HT-29 (cell line): ENCODE measurements at regions not wholly inside any gene's neighbourhood (a gene's known extent, or its start where the extent isn't known, plus 50 kb on each side); places are given as distances from the start of the nearest gene placed in this dataset.
"Not testable (repeated sequence)": the region's sequence is repeated elsewhere in the genome, so short reads cannot be mapped to it uniquely, and the experiment has no call there.

ENCODE experiments used
- DNase-seq: peaks from one replicate; pipeline ENCODE4 v3.0.0-alpha.2; 2015; ENCODE audit warnings: low spot score

- peak; percentile 30 for DNase-seq
Measured at GRCh38 chr6:94902974-94903628, 674.2 kb upstream of the MANEA start.

GRCh38 chr6:94899191-94899590 lies 678.1 kb upstream of the MANEA start:
- no peak for DNase-seq

- no peak for DNase-seq
Measured at GRCh38 chr6:94894300-94894699, 683.0 kb upstream of the MANEA start.

GRCh38 chr6:94893327-94893726 lies 684.0 kb upstream of the MANEA start:
- DNase-seq: no peak

- DNase-seq: peak; percentile 5
Measured at GRCh38 chr6:94873819-94874218, 703.5 kb upstream of the MANEA start.

DNA sequence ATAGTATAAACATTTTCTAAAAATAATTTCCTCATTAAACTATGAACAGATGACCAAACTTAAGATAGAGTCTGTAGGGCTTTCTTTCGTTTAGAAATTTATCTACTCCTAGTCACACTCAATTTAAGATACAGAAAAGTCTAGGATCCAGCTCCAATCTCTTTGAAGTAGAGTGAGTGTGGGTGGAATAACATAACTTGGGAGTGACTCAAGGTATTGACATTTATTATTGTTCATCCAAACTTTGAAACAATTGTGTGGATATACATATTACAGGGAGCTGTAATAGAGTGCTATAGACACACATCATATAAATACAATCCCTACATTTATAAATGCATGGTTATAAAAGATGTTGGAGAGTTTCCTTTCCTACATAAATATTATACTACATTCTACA lies 715.2 kb upstream of the MANEA start:
- peak; percentile 21 for DNase-seq

- no peak for DNase-seq
Measured at GRCh38 chr6:94859924-94860323, 717.4 kb upstream of the MANEA start.

DNA sequence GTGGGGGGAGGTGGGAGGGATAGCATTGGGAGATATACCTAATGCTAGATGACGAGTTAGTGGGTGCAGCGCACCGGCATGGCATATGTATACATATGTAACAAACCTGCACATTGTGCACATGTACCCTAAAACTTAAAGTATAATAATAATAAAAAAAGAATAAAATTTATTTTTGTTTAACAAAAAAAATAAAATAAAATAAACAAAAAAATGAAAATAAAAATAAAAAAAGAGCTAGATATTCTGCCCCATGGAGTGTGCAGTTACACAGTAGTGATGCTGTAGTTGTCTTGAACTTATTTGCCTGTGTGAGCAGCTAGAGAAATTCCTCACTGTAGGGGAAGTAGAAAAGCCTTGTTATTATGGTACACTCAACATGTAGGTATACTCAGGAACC lies 720.3 kb upstream of the MANEA start:
- DNase-seq: not testable (repeated sequence)

GRCh38 chr6:94851329-94851728 lies 726.0 kb upstream of the MANEA start:
- DNase-seq: not testable (repeated sequence)

DNA sequence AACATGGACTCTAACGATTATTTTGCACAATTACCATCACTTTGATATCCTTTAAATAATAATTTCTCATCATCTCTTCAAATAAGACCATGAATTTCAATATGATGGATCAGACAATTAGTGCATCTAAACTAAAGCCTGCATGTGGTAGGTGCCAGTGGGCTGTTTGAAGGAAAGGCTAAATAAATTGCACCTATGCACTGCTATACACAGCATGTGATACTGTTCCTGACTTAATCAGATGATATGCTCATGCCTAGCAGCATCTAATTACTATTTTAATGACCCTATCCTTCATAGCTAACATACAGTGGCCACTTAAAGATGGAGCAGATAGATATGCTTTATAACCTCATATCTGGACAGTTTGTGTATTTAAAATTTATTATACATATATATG lies 731.6 kb upstream of the MANEA start:
- DNase-seq: no peak

DNA sequence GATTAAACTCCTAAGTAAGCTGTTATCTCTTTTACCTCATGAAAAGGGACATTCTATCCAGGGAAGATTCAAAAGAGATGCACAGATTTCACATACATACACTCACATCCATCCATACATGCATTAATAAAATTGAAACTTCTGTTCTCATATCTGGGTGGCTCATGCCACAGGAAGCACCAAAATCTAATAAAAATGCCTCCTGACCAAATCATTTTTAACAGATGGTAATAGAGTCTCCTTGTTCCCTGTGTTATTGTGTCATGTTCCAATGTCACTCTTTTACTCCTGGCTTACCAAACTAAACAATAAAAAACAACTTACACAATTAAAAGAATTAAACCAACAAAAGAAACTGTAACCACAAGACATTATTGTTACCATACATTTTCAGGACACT lies 742.1 kb upstream of the MANEA start:
- DNase-seq: peak; percentile 5

DNA sequence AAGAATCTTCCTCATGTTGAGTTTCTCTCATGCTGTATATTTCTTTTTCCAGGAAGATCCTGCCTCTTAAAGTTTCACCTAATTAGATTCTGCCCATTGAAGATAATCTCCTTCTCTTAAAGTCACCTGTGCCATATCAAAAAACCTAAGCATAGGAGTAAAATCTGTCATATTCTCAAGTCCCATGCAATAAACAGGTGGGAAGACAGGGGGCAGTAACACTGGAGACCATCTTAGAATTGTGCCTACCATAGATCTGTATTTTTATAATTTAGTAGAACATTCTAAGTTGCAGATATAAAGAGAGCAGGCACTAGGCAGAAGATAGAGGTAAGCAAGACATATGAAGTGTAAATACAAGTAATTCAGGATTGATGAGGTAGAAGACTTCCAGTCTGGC lies 763.5 kb upstream of the MANEA start:
- DNase-seq: no peak

DNA sequence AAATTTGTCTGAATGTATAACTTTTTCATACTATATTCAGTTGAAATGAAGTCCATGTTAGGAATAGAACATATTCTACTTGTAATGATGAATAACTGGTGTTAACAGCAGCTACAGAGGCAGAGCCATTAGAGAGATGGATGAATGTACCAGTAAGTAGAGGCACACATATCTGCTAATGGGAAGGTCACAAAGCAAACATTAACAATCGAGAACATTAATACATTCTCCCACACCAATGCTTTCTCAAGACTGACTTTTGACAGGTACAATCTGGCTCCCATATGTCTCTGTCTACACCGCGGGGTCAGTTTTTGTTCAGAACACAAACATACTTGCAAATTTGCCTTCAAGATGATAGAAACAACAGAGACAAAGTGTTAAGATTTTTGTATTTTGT lies 776.0 kb upstream of the MANEA start:
- DNase-seq: no peak

GRCh38 chr6:94785514-94785913 lies 791.8 kb upstream of the MANEA start:
- DNase-seq: no peak

DNA sequence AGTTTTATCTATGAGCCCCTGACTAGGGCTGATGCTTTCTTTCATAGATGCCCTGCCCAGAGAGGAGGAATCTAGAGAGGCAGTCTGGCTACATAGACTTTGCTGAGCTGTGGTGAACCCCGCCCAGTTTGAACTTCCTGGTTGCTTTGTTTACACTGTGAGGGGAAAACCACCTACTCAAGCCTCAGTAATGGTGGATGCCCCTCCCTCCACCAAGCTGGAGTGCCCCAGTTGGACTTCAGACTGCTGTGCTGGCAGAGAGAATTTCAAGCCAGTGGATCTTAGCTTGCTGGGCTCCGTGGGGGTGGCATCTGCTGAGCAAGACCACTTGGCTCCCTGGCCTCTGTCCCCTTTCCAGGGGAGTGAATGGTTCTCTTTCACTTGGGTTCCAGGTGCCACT lies 792.3 kb upstream of the MANEA start:
- peak; percentile 67 for DNase-seq

GRCh38 chr6:94769197-94769596 lies 808.1 kb upstream of the MANEA start:
- no peak for DNase-seq

DNA sequence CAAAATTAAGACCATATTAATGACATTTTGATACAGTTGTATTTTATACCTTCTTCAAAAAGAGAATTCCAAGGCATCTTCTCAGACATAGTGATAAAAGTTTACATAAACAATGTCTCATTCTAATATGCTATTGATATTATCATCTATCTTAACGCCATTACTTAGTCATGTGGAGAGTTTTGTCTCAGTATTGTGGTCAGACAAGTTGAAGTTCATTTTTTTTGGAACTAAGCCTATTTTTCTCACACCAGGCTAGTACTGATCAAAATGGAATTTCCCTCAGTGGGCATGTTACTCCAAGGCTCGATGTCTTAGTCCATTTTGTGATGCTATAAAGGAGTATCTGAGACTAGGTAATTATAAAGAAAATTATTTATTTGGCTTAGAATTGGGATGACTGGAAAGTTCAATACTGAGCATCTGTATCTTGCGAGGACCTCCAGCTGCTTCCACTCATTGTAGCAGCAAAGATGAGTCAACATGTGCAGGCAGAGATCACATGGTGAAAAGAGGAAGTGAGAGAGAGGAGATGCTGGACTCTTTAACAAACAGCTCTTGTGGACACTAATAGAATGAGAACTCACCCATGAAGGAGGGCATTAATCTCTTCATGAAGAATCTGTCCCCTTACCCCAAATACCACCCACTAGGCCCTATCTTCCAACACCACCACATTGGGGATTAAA lies 825.5 kb upstream of the MANEA start:
- no peak for DNase-seq

DNA sequence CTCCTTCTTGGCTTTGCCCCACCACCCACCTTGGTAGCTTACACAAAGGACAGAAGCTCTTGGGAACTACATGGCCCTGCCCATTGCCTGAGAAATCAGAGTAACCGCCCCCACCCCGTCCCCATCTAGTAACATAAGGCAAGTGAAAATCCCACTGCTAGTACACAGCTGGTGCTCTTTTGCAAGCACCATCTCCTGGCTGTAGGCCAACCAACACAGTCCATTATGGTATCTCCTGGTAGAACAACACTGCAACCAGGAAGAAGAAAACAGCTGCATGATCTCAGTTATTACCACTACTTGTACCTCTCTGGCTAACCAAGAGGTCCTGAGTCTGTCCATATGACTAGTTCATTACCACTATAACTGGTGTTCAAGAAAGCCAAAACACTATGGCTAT lies 841.1 kb upstream of the MANEA start:
- DNase-seq: no peak

- DNase-seq: no peak
Measured at GRCh38 chr6:94735270-94735669, 842.1 kb upstream of the MANEA start.

- DNase-seq: no peak
Measured at GRCh38 chr6:94734751-94735150, 842.6 kb upstream of the MANEA start.

DNA sequence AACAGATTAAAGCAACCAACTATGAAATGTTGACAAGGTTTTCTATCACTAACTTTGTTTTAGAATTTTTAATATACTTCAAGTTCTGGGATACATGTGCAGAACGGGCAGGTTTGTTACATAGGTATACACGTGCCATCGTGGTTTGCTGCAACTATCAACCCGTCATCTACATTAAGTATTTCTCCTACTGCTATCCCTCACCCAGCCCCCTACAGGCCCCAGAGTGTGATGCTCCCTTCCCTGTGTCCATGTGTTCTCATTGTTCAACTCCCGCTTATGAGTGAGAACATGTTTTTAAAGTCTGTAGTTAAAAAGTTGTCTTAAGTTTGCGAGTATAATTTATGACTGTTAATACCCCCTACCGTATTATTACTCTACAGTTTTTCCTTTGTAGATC lies 844.3 kb upstream of the MANEA start:
- no peak for DNase-seq

- DNase-seq: no peak
Measured at GRCh38 chr6:94727710-94728109, 849.6 kb upstream of the MANEA start.

GRCh38 chr6:94721459-94721858 lies 855.9 kb upstream of the MANEA start:
- DNase-seq: no peak

DNA sequence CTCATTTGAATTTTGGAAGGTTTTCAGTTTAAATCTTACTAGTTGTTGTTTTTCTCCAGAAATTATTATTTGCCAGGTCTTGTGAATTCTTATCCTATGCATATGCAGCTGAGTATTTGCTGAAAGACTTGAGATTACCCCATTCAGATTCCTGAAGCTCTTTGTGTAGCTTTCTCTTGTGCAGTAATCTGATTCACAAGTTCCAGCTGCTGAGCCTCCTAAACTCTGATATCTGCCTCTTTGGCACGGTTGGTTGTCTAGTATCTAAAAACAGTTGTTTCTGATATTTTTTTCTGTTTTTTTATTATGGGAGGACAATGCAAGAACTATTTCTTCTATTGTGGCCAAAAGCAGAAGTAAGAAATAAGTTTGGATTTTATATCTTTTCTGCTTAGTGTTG lies 863.9 kb upstream of the MANEA start:
- DNase-seq: no peak
